ENCODE measurements at regions not wholly inside any gene's neighbourhood (a gene's known extent, or its start where the extent isn't known, plus 50 kb on each side); places are given as distances from the start of the nearest gene placed in this dataset.

DNA sequence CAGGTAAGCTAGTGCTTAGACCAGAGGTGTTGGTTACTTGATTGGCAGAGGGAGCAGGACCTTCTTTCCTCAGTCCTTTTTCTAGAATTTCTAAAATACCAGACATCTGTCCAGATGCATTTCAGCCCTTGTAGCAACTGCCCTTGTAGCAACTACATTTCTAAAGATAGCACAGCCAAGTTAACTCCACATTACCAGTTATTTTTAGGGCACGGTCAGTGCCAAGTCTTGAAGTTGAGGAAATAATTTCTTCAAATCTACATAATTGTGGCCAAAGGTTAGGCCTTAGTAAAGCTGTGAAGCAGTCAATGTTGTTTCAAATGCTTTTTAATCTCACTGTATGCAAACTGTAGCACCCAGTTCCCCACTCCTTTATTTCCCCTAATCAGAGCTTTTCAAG, 62.9 kb downstream of the MID1IP1 start (continued):
- TF ChIP-seq, protein P1, sequence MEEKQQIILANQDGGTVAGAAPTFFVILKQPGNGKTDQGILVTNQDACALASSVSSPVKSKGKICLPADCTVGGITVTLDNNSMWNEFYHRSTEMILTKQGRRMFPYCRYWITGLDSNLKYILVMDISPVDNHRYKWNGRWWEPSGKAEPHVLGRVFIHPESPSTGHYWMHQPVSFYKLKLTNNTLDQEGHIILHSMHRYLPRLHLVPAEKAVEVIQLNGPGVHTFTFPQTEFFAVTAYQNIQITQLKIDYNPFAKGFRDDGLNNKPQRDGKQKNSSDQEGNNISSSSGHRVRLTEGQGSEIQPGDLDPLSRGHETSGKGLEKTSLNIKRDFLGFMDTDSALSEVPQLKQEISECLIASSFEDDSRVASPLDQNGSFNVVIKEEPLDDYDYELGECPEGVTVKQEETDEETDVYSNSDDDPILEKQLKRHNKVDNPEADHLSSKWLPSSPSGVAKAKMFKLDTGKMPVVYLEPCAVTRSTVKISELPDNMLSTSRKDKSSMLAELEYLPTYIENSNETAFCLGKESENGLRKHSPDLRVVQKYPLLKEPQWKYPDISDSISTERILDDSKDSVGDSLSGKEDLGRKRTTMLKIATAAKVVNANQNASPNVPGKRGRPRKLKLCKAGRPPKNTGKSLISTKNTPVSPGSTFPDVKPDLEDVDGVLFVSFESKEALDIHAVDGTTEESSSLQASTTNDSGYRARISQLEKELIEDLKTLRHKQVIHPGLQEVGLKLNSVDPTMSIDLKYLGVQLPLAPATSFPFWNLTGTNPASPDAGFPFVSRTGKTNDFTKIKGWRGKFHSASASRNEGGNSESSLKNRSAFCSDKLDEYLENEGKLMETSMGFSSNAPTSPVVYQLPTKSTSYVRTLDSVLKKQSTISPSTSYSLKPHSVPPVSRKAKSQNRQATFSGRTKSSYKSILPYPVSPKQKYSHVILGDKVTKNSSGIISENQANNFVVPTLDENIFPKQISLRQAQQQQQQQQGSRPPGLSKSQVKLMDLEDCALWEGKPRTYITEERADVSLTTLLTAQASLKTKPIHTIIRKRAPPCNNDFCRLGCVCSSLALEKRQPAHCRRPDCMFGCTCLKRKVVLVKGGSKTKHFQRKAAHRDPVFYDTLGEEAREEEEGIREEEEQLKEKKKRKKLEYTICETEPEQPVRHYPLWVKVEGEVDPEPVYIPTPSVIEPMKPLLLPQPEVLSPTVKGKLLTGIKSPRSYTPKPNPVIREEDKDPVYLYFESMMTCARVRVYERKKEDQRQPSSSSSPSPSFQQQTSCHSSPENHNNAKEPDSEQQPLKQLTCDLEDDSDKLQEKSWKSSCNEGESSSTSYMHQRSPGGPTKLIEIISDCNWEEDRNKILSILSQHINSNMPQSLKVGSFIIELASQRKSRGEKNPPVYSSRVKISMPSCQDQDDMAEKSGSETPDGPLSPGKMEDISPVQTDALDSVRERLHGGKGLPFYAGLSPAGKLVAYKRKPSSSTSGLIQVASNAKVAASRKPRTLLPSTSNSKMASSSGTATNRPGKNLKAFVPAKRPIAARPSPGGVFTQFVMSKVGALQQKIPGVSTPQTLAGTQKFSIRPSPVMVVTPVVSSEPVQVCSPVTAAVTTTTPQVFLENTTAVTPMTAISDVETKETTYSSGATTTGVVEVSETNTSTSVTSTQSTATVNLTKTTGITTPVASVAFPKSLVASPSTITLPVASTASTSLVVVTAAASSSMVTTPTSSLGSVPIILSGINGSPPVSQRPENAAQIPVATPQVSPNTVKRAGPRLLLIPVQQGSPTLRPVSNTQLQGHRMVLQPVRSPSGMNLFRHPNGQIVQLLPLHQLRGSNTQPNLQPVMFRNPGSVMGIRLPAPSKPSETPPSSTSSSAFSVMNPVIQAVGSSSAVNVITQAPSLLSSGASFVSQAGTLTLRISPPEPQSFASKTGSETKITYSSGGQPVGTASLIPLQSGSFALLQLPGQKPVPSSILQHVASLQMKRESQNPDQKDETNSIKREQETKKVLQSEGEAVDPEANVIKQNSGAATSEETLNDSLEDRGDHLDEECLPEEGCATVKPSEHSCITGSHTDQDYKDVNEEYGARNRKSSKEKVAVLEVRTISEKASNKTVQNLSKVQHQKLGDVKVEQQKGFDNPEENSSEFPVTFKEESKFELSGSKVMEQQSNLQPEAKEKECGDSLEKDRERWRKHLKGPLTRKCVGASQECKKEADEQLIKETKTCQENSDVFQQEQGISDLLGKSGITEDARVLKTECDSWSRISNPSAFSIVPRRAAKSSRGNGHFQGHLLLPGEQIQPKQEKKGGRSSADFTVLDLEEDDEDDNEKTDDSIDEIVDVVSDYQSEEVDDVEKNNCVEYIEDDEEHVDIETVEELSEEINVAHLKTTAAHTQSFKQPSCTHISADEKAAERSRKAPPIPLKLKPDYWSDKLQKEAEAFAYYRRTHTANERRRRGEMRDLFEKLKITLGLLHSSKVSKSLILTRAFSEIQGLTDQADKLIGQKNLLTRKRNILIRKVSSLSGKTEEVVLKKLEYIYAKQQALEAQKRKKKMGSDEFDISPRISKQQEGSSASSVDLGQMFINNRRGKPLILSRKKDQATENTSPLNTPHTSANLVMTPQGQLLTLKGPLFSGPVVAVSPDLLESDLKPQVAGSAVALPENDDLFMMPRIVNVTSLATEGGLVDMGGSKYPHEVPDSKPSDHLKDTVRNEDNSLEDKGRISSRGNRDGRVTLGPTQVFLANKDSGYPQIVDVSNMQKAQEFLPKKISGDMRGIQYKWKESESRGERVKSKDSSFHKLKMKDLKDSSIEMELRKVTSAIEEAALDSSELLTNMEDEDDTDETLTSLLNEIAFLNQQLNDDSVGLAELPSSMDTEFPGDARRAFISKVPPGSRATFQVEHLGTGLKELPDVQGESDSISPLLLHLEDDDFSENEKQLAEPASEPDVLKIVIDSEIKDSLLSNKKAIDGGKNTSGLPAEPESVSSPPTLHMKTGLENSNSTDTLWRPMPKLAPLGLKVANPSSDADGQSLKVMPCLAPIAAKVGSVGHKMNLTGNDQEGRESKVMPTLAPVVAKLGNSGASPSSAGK (IDR thresholded peaks at IDR 0.05): no peak
- TF ChIP-seq ZNF224 (CRISPR knock-in tag; IDR thresholded peaks at IDR 0.05) (no peak), MYBL2 (IDR thresholded peaks at IDR 0.05; ENCODE audit: low read depth) (no peak), MYBL2 (CRISPR knock-in tag; IDR thresholded peaks at IDR 0.05; ENCODE audit: borderline replicate concordance) (no peak)
